ENCODE measurements at regions not wholly inside any gene's neighbourhood (a gene's known extent, or its start where the extent isn't known, plus 50 kb on each side); places are given as distances from the start of the nearest gene placed in this dataset.

- TF ChIP-seq CTCF (conservative IDR thresholded peaks at IDR 0.05; ENCODE audit: low read length) (no peak), EZH2phosphoT487 (IDR thresholded peaks at IDR 0.05; ENCODE audit: borderline replicate concordance) (no peak)
Measured at GRCh38 chr11:26851696-26852095, 129.8 kb upstream of the SLC5A12 start.

All from Loucy (cell line).